ENCODE measurements at regions not wholly inside any gene's neighbourhood (a gene's known extent, or its start where the extent isn't known, plus 50 kb on each side); places are given as distances from the start of the nearest gene placed in this dataset.
A peak's percentile ranks its signal among the peaks of the same experiment; 100 is the strongest.
"Not testable (repeated sequence)": the region's sequence is repeated elsewhere in the genome, so short reads cannot be mapped to it uniquely, and the experiment has no call there.

DNA sequence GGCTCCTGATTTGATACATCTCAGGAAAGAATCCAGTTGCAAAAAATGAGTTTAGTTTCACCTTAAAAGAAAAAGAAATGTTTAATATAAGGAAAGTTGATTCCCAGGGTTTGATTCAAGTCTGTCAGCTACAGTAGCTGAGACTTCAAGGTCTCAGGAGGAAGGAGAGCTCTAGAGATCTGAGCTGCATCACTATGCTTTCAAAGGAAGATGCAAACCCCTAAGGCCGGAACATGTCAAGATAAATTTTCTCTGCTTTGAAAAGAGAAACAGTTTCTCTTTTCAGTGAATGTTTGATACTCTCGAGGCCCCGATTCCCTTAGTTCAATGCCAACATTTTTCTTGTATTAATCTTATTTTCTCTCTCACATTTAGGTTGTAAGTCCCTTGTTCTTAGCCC, 128.6 kb downstream of the RGPD3 start:
- ATAC-seq = no peak
- no peak for DNase-seq (ENCODE audit: low spot score)

DNA sequence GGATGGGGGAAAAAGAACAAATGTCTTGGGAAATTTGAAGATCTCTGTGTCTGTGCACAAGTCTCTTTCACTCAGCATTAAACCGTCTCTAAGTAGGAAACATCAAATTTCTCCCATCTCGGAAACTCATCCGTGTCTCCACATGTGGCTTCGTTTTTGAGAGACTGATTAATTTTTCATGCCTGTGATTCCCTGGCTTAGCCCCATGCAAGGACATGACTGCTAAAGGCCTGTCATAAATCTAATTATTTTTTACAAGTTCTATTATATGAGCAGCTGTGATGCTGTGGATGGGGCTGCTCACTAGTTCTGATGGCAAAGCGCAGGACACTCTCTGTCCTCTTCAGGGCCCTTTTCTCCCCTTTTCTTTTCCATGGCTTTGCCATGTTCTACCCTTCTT, 129.1 kb downstream of the RGPD3 start:
- DNase-seq (ENCODE audit: low spot score) (no peak), ATAC-seq (no peak)

GRCh38 chr2:106338043-106338442, 130.2 kb downstream of the RGPD3 start:
- DNase-seq (ENCODE audit: low spot score) (no peak), ATAC-seq (no peak)

GRCh38 chr2:106336737-106337136, 131.5 kb downstream of the RGPD3 start:
- peak; percentile 38 for ATAC-seq
- DNase-seq (ENCODE audit: low spot score) = no peak

DNA sequence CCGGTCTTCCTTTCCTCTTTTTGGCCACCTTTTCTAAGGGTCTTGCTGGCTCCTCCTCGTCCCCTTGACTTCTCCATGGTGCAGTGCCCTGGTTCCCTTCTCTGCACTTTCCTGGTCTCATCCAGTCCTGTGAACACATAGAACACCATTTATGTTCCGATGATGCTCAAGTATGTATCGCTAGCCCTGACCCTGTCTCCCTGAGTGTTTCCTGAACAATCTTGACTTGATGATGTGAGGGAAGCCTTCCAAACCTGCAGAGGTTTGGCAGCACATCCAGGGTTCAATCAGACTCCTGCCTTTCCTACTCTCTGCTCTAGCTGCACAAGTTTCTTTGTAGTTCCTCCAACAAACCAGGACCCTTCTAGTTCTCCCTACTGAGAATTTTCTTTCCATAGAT, 132.1 kb downstream of the RGPD3 start:
- ATAC-seq (no peak), DNase-seq (ENCODE audit: low spot score) (no peak)

- ATAC-seq (no peak), DNase-seq (ENCODE audit: low spot score) (no peak)
Measured at GRCh38 chr2:106334802-106335201, 133.4 kb downstream of the RGPD3 start.

DNA sequence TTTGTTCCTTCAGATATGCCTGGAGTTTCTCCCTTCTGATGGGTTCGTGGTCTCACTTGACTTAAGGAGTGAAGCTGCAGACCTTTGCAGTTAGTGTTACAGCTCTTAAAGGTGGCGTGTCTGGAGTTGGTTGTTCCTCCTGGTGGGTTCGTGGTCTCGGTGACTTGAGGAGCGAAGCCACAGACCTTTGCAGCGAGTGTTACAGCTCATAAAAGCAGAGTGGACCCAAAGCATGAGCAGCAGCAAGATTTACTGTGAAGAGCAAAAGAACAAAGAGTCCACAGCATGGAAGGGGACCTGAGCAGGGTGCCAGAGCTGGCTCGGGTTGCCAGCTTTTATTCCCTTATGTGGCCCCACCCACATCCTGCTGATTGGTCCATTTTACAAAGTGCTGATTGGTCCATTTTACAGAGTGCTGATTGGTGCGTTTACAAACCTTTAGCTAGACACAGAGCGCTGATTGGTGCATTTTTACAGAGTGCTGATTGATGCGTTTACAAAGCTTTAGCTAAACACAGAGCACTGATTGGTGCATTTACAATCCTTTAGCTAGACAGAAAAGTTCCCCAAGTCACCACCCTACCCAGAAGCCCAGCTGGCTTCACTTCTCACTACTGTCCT, 134.8 kb downstream of the RGPD3 start:
- DNase-seq (ENCODE audit: low spot score) = not testable (repeated sequence)

DNA sequence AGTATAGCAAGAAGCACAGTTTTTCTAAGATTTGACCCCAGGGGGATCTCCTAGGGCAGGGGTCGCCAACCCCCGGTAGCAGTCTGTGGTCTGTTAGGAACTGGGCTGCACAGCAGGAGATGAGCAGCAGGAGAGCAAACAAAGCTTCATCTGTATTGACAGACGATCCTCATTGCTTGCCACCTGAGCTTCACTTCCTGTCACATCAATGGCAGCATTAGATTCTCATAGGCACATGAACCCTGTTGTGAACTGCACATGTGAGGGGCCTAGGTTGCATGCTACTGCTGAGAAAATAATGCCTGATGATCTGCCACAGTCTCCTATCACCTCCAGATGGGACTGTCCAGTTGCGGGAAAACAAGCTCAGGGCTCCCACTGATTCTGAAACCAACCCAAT, 136.2 kb downstream of the RGPD3 start:
- ATAC-seq = no peak

More for the DNA sequence above, 134.8 kb downstream of the RGPD3 start:
- not testable (repeated sequence) for ATAC-seq

GRCh38 chr2:106330384-106331261, 136.5 kb upstream of the UXS1 start:
- not testable (repeated sequence) for DNase-seq (ENCODE audit: low spot score); ATAC-seq

More for the DNA sequence above, 136.2 kb downstream of the RGPD3 start:
- DNase-seq (ENCODE audit: low spot score) = no peak

- DNase-seq (ENCODE audit: low spot score) (no peak), ATAC-seq (no peak)
Measured at GRCh38 chr2:106323337-106324013, 129.4 kb upstream of the UXS1 start.

DNA sequence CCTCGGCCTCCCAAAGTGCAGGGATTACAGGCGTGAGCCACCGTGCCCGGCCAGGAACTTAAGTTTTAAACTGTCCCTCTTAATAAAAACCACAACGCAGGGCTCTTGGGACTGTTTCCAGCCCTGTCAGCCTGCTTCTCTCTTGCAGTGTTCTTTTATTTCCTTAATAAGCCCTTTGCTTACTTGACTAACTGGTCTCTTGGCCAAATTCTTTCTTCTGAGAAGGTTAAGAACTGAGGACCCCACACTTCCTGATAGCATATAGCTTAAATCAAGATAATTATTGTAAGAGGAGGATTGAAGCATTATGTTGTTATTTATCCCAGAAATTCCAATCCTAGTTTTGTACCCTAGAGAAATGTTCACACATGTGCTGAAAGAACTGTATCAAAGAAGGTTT, 128.2 kb upstream of the UXS1 start:
- no peak for DNase-seq (ENCODE audit: low spot score)
- no peak for ATAC-seq

GRCh38 chr2:106320439-106320838, 126.3 kb upstream of the UXS1 start:
- not testable (repeated sequence) for ATAC-seq; DNase-seq (ENCODE audit: low spot score)

DNA sequence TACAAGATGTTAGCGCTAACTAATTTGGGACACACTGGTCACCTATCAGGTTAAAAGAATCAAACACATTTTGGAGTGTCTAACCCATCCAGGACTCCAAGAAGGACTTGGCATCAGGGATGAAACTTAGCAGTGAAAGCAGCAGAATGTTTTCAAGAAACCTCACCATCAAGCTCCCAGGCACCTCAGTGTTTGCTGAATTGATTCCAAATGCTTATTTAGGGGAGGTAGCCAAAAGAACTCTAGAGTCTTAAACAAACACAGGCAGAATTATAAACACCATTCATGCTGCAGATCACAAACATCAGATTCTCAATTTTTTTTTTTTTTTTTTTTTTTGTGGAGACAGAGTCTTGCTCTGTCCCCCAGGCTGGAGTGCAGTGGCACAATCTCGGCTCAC, 122.8 kb upstream of the UXS1 start:
- peak; percentile 59 for ATAC-seq
- no peak for DNase-seq (ENCODE audit: low spot score)

- DNase-seq (ENCODE audit: low spot score) (no peak), ATAC-seq (no peak)
Measured at GRCh38 chr2:106314444-106314843, 120.3 kb upstream of the UXS1 start.

DNA sequence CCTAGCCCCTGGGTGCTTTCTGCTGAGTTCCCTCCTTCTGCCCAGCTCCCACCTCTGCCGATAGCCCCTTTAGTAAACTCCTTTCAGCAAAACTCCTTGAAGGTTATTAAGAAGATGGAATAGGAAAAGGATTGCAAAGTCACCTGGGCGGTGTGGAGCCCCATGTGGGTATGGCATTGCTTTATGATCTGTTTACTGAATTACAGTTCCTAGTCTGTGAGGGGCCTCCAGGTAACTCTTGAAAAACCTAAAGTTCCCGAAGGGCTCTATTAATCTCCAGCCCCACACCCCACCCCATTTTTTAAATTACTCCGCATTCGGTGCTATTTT, 116.9 kb upstream of the UXS1 start:
- DNase-seq (ENCODE audit: low spot score) (no peak), ATAC-seq (no peak)

DNA sequence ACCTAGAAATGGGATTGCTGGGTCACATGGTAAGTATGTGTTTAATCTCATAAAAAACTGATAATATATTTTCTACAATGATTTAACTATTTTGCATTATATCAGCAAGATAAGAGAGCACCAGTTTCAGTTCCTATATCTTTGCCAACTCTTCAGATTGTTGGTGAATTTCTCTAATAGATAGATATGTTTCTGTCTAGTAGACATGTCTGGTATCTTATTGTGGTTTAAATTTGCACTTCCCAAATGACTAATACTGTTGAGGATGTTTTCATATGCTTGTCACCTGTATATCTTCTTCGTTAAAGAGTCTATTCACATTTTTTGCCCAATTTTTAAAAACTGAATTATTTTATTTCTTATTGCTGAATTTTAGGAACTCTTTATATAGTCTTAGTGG, 113.8 kb upstream of the UXS1 start:
- no peak for ATAC-seq
- DNase-seq (ENCODE audit: low spot score) = no peak

GRCh38 chr2:106306387-106306786, 112.3 kb upstream of the UXS1 start:
- ATAC-seq (no peak), DNase-seq (ENCODE audit: low spot score) (no peak)

GRCh38 chr2:106304612-106305184, 110.6 kb upstream of the UXS1 start:
- peak; percentile 100 for ATAC-seq
- peak; percentile 70 for DNase-seq (ENCODE audit: low spot score)

- ATAC-seq = no peak
- no peak for DNase-seq (ENCODE audit: low spot score)
Measured at GRCh38 chr2:106299696-106300095, 105.6 kb upstream of the UXS1 start.

- ATAC-seq = no peak
- no peak for DNase-seq (ENCODE audit: low spot score)
Measured at GRCh38 chr2:106296182-106296815, 102.2 kb upstream of the UXS1 start.

DNA sequence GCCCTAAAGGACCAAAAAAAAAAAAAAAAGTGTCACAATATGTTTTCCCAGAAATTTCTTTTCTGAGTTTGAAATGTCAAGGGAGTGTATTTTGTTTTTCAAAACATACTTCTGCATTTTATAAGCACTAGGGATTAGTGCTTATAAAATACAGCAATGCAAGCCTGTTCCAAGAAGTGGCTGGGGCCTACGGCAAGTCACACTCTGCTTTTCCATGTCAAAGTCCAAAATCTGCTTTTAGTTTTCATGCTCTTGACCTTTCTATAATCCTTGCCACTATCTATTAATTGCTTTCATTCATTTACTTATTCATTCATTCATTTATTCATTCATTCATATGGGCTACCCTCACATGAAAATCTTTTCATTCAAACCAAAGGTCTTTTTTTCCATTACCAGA, 100.1 kb upstream of the UXS1 start:
- ATAC-seq (peak; percentile 44), DNase-seq (ENCODE audit: low spot score) (no peak)

Data from left lobe of liver (tissue), 2 donors.